ENCODE measurements at regions not wholly inside any gene's neighbourhood (a gene's known extent, or its start where the extent isn't known, plus 50 kb on each side); places are given as distances from the start of the nearest gene placed in this dataset.

DNA sequence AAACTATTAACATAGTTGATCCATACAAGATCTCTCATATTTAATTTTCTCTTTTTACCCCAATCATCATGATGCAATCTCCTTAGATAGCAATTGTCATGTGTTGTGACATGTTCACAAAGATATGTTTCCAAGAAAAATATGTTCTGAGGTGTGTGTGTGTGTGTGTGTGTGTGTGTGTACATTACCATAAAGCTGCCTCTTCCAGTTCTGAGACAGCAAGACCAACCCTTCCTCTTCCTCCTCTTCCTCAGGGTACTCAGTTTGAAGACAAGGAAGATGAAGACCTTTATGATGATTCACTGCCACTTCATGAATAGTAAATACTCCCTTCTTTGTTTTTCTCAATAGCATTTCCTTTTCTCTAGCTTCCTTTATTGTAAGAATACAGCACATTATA, 303.3 kb upstream of the PRDM9 start:
- BruUV-seq (replicated peaks): no TSS peak
- Histone ChIP-seq H3K79me2 (ENCODE audit: insufficient read depth, low read length) (no peaks in the 10 kb centered on the region), H3K9me3 (ENCODE audit: low read length) (peaks cover 1% of the 10 kb centered on the region; the same call in 1 of the 2 replicates), H3K27me3 (ENCODE audit: control insufficient read depth in 1 of 2, insufficient read depth in 2 of 2, low read length in 2 of 2) (no peaks in the 10 kb centered on the region), H4K20me1 (ENCODE audit: insufficient read depth, low read length) (no peaks in the 10 kb centered on the region), H3K4me3 (replicated peaks in 1 of 3; ENCODE audit: insufficient read depth in 1 of 3, low read depth in 2 of 3, low read length in 3 of 3) (no peak overlapping the region), H3K4me2 (ENCODE audit: low read depth, low read length) (no peak overlapping the region), H3K27ac (ENCODE audit: extremely low read length, insufficient read depth, low read length) (no peak overlapping the region), H3K9ac (ENCODE audit: insufficient read depth, low read depth, low read length) (no peak overlapping the region), H3K4me1 (ENCODE audit: insufficient read depth, low read length) (no peaks in the 10 kb centered on the region), H2AFZ (ENCODE audit: low read length) (no peak overlapping the region), H3K36me3 (replicated peaks in 1 of 2; ENCODE audit: control insufficient read depth in 1 of 2, insufficient read depth in 2 of 2, low read length in 2 of 2) (no peaks in the 10 kb centered on the region)
- CTCF ChIA-PET (ENCODE audit: low intra/inter-chr PET ratio, low total read pairs): no interaction called here
- FAIRE-seq (no peak), DNase-seq (ENCODE audit: low spot score) (no peak), ATAC-seq (no peak)
- intact Hi-C loops (cut with micrococcal nuclease; ENCODE audit: unreplicated experiment): no loop called here
- in situ Hi-C loops (cut with HindIII; ENCODE audit: extremely low pct_ligation_motif_present, low pct_unique_long_range_greater_than_20kb): no loop called here
- no peak for TF ChIP-seq ZNF703 (CRISPR knock-in tag; IDR thresholded peaks at IDR 0.05; ENCODE audit: borderline replicate concordance)
- TF ChIP-seq, protein P1, sequence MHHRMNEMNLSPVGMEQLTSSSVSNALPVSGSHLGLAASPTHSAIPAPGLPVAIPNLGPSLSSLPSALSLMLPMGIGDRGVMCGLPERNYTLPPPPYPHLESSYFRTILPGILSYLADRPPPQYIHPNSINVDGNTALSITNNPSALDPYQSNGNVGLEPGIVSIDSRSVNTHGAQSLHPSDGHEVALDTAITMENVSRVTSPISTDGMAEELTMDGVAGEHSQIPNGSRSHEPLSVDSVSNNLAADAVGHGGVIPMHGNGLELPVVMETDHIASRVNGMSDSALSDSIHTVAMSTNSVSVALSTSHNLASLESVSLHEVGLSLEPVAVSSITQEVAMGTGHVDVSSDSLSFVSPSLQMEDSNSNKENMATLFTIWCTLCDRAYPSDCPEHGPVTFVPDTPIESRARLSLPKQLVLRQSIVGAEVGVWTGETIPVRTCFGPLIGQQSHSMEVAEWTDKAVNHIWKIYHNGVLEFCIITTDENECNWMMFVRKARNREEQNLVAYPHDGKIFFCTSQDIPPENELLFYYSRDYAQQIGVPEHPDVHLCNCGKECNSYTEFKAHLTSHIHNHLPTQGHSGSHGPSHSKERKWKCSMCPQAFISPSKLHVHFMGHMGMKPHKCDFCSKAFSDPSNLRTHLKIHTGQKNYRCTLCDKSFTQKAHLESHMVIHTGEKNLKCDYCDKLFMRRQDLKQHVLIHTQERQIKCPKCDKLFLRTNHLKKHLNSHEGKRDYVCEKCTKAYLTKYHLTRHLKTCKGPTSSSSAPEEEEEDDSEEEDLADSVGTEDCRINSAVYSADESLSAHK (CRISPR knock-in tag; IDR thresholded peaks at IDR 0.05; ENCODE audit: borderline replicate concordance): no peak
- POLR2A ChIA-PET: no interaction called here

DNA sequence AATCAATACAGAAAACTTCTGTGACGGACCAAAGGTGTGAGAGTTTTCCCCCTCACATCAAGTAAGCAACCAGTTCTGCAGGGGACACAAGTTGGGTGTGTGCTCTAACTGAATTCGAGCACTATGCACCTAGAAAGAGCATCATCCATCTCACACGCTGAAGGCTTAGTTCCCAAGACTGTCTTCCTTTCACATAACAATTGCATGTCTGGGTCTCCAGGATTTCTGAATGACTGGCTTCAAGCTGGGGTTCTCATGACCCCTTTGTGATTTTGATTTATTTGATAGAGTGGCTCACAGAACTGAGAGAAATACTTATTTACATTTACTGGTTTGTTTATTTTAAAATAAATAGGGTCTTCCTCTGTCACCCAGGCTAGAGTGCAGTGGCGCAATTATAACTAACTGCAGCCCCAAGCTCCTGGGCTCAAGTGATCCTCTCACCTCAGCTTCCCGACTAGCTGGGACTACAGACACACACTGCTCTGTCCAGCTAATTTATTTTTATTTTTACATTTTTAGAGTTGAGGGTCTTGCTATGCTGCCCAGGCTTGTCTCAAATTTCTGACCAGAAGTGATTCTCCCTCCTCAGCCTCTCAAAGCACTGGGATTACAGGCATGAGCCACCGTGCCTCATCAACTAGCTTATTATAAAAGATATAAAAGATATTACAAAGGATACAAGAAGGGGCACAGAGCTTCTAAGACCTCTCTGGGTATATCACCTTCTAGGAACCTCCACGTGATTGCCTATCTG, 316.7 kb upstream of the CDH12 start:
- H3K36me3 ChIP-seq (replicated peaks in 1 of 2; ENCODE audit: control insufficient read depth in 1 of 2, insufficient read depth in 2 of 2, low read length in 2 of 2): no peaks in the 10 kb centered on the region
- no peaks in the 10 kb centered on the region for H4K20me1 ChIP-seq (ENCODE audit: insufficient read depth, low read length)
- WGBS (ENCODE audit: low lambda C conversion rate): 2% methylated on average over 7 of the region's 7 CpGs
- no peak overlapping the region for H2AFZ ChIP-seq (ENCODE audit: low read length)
- in situ Hi-C loops (cut with HindIII; ENCODE audit: extremely low pct_ligation_motif_present, low pct_unique_long_range_greater_than_20kb): no loop called here
- no peaks in the 10 kb centered on the region for H3K27me3 ChIP-seq (ENCODE audit: control insufficient read depth in 1 of 2, insufficient read depth in 2 of 2, low read length in 2 of 2)
- H3K4me3 ChIP-seq (replicated peaks in 1 of 3; ENCODE audit: insufficient read depth in 1 of 3, low read depth in 2 of 3, low read length in 3 of 3): no peak overlapping the region
- ChIA-PET POLR2A (no interaction called here), CTCF (ENCODE audit: low intra/inter-chr PET ratio, low total read pairs) (no interaction called here)
- no peaks in the 10 kb centered on the region for H3K4me1 ChIP-seq (ENCODE audit: insufficient read depth, low read length)
- BruUV-seq (replicated peaks): no TSS peak
- intact Hi-C loops (cut with micrococcal nuclease; ENCODE audit: unreplicated experiment): no loop called here
- DNase-seq (ENCODE audit: low spot score) (no peak), ATAC-seq (no peak), FAIRE-seq (no peak)
- no peak overlapping the region for H3K4me2 ChIP-seq (ENCODE audit: low read depth, low read length)
- no peaks in the 10 kb centered on the region for H3K79me2 ChIP-seq (ENCODE audit: insufficient read depth, low read length)
- H3K9me3 ChIP-seq (ENCODE audit: low read length): no peaks in the 10 kb centered on the region
- no peak overlapping the region for H3K9ac ChIP-seq (ENCODE audit: insufficient read depth, low read depth, low read length)
- no peak overlapping the region for H3K27ac ChIP-seq (ENCODE audit: extremely low read length, insufficient read depth, low read length)
- TF ChIP-seq FOSL1 (CRISPR knock-in tag; IDR thresholded peaks at IDR 0.05; ENCODE audit: borderline replicate concordance): no peak
- no peak for TF ChIP-seq SRY (CRISPR knock-in tag; IDR thresholded peaks at IDR 0.05)
- TF ChIP-seq RNF2 (conservative IDR thresholded peaks at IDR 0.05; ENCODE audit: low read depth): no peak
- no peak for TF ChIP-seq FIP1L1 (IDR thresholded peaks at IDR 0.05; ENCODE audit: borderline replicate concordance, insufficient read depth, low read depth, low read length)
- TF ChIP-seq ZNF367 (CRISPR knock-in tag; IDR thresholded peaks at IDR 0.05; ENCODE audit: borderline replicate concordance): no peak
- TF ChIP-seq, protein P2, sequence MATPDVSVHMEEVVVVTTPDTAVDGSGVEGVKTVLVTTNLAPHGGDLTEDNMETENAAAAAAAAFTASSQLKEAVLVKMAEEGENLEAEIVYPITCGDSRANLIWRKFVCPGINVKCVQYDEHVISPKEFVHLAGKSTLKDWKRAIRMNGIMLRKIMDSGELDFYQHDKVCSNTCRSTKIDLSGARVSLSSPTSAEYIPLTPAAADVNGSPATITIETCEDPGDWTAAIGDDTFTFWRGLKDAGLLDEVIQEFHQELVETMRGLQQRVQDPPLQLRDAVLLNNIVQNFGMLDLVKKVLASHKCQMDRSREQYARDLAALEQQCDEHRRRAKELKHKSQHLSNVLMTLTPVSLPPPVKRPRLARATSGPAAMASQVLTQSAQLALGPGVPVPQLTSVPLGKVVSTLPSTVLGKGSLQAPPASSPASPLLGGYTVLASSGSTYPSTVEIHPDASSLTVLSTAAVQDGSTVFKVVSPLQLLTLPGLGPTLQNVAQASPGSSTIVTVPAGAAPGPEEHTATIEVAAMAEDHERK (CRISPR knock-in tag; IDR thresholded peaks at IDR 0.05; ENCODE audit: low read depth): no peak
- TF ChIP-seq KDM1A (CRISPR knock-in tag; IDR thresholded peaks at IDR 0.05): no peak
- TF ChIP-seq NR3C1 (CRISPR knock-in tag; IDR thresholded peaks at IDR 0.05): no peak
- TF ChIP-seq ZNF143 (CRISPR knock-in tag; IDR thresholded peaks at IDR 0.05): no peak
- no peak for TF ChIP-seq PAX8 (CRISPR knock-in tag; IDR thresholded peaks at IDR 0.05; ENCODE audit: borderline replicate concordance)
- no peak for TF ChIP-seq KLF6 (CRISPR knock-in tag; IDR thresholded peaks at IDR 0.05)
- TF ChIP-seq DPF2 (CRISPR knock-in tag; IDR thresholded peaks at IDR 0.05; ENCODE audit: borderline replicate concordance, low read depth): no peak
- no peak for TF ChIP-seq HNRNPUL1 (IDR thresholded peaks at IDR 0.05; ENCODE audit: low read depth, low read length)
- TF ChIP-seq MAFF (IDR thresholded peaks at IDR 0.05; ENCODE audit: low read depth, low read length): no peak

Data from HepG2 (cell line).